ENCODE measurements at regions not wholly inside any gene's neighbourhood (a gene's known extent, or its start where the extent isn't known, plus 50 kb on each side); places are given as distances from the start of the nearest gene placed in this dataset.

GRCh38 chr6:148164645-148165044, 178.0 kb upstream of the SASH1 start:
- no peak for DNase-seq (ENCODE audit: low spot score)

GRCh38 chr6:148166339-148166968, 176.2 kb upstream of the SASH1 start:
- DNase-seq (ENCODE audit: low spot score) = no peak

GRCh38 chr6:148169706-148170105, 172.9 kb upstream of the SASH1 start:
- no peak for DNase-seq (ENCODE audit: low spot score)

- no peak for DNase-seq (ENCODE audit: low spot score)
These were observed 172.4 kb upstream of the SASH1 start for GRCh38 chr6:148170286-148170685.

- DNase-seq (ENCODE audit: low spot score) = no peak
These were observed 169.1 kb upstream of the SASH1 start for GRCh38 chr6:148173548-148173947.

GRCh38 chr6:148175550-148176188, 167.0 kb upstream of the SASH1 start:
- DNase-seq (ENCODE audit: low spot score) = no peak

GRCh38 chr6:148177589-148178233, 164.9 kb upstream of the SASH1 start:
- peak; percentile 18 for DNase-seq (ENCODE audit: low spot score)

- no peak for DNase-seq (ENCODE audit: low spot score)
These were observed 162.9 kb upstream of the SASH1 start for GRCh38 chr6:148179786-148180185.

GRCh38 chr6:148182378-148182777, 160.3 kb upstream of the SASH1 start:
- no peak for DNase-seq (ENCODE audit: low spot score)

GRCh38 chr6:148183776-148184175, 158.9 kb upstream of the SASH1 start:
- no peak for DNase-seq (ENCODE audit: low spot score)

GRCh38 chr6:148186916-148187315, 155.7 kb upstream of the SASH1 start:
- no peak for DNase-seq (ENCODE audit: low spot score)

- DNase-seq (ENCODE audit: low spot score) = no peak
These were observed 150.3 kb upstream of the SASH1 start for GRCh38 chr6:148192310-148192709.

GRCh38 chr6:148193063-148193680, 149.5 kb upstream of the SASH1 start:
- no peak for DNase-seq (ENCODE audit: low spot score)

GRCh38 chr6:148195511-148195910, 147.1 kb upstream of the SASH1 start:
- DNase-seq (ENCODE audit: low spot score) = no peak

- no peak for DNase-seq (ENCODE audit: low spot score)
These were observed 143.1 kb upstream of the SASH1 start for GRCh38 chr6:148199584-148199983.

- DNase-seq (ENCODE audit: low spot score) = no peak
These were observed 142.3 kb upstream of the SASH1 start for GRCh38 chr6:148200293-148200692.

GRCh38 chr6:148200781-148201180, 141.9 kb upstream of the SASH1 start:
- no peak for DNase-seq (ENCODE audit: low spot score)

GRCh38 chr6:148203281-148203925, 139.2 kb upstream of the SASH1 start:
- no peak for DNase-seq (ENCODE audit: low spot score)

- DNase-seq (ENCODE audit: low spot score) = no peak
These were observed 138.7 kb upstream of the SASH1 start for GRCh38 chr6:148203970-148204369.

GRCh38 chr6:148208298-148208697, 134.3 kb upstream of the SASH1 start:
- DNase-seq (ENCODE audit: low spot score) = no peak

- DNase-seq (ENCODE audit: low spot score) = no peak
These were observed 130.8 kb upstream of the SASH1 start for GRCh38 chr6:148211777-148212324.

GRCh38 chr6:148212366-148212765, 130.3 kb upstream of the SASH1 start:
- DNase-seq (ENCODE audit: low spot score) = no peak

All from hematopoietic multipotent progenitor cell treated with erythropoietin and hydrocortisone succinate and interleukin-3 and kit ligand, for 15 days (in vitro differentiated cells).